GM18498 (cell line): ENCODE measurements at regions not wholly inside any gene's neighbourhood (a gene's known extent, or its start where the extent isn't known, plus 50 kb on each side); places are given as distances from the start of the nearest gene placed in this dataset.

Experiments used
- ATAC-seq: cut with Tn5 transposase; IDR thresholded peaks from one replicate; pipeline ENCODE4 v1.9.1; 2021; ENCODE audit warnings: mild to moderate bottlenecking, moderate library complexity; ENCODE audit not compliant: unreplicated experiment

- no peak for ATAC-seq
Measured at GRCh38 chr5:4164167-4164566, 568.5 kb downstream of the IRX1 start.

GRCh38 chr5:4180703-4181102 lies 585.1 kb downstream of the IRX1 start:
- ATAC-seq: no peak

- ATAC-seq: no peak
Measured at GRCh38 chr5:4182144-4182543, 586.5 kb downstream of the IRX1 start.

- ATAC-seq: no peak
Measured at GRCh38 chr5:4185127-4185526, 589.5 kb downstream of the IRX1 start.

GRCh38 chr5:4188704-4189103 lies 593.1 kb downstream of the IRX1 start:
- ATAC-seq: no peak

- ATAC-seq: no peak
Measured at GRCh38 chr5:4189317-4189716, 593.7 kb downstream of the IRX1 start.

- ATAC-seq: no peak
Measured at GRCh38 chr5:4191041-4191440, 595.4 kb downstream of the IRX1 start.

- no peak for ATAC-seq
Measured at GRCh38 chr5:4191703-4192102, 596.1 kb downstream of the IRX1 start.

- no peak for ATAC-seq
Measured at GRCh38 chr5:4192111-4192510, 596.5 kb downstream of the IRX1 start.

GRCh38 chr5:4196744-4197143 lies 601.1 kb downstream of the IRX1 start:
- no peak for ATAC-seq

- no peak for ATAC-seq
Measured at GRCh38 chr5:4197151-4197550, 601.5 kb downstream of the IRX1 start.

GRCh38 chr5:4198461-4198860 lies 602.8 kb downstream of the IRX1 start:
- no peak for ATAC-seq

- no peak for ATAC-seq
Measured at GRCh38 chr5:4199049-4199841, 603.6 kb downstream of the IRX1 start.

GRCh38 chr5:4203146-4203545 lies 607.5 kb downstream of the IRX1 start:
- no peak for ATAC-seq

GRCh38 chr5:4204276-4205141 lies 608.9 kb downstream of the IRX1 start:
- ATAC-seq: no peak

GRCh38 chr5:4205398-4205797 lies 609.8 kb downstream of the IRX1 start:
- no peak for ATAC-seq

- ATAC-seq: no peak
Measured at GRCh38 chr5:4206127-4206526, 610.5 kb downstream of the IRX1 start.

- no peak for ATAC-seq
Measured at GRCh38 chr5:4207486-4207885, 611.9 kb downstream of the IRX1 start.

GRCh38 chr5:4208537-4208936 lies 612.9 kb downstream of the IRX1 start:
- no peak for ATAC-seq

- no peak for ATAC-seq
Measured at GRCh38 chr5:4208996-4209395, 613.4 kb downstream of the IRX1 start.

- no peak for ATAC-seq
Measured at GRCh38 chr5:4212071-4212739, 616.6 kb downstream of the IRX1 start.
